HG02678 (cell line): ENCODE measurements at regions not wholly inside any gene's neighbourhood (a gene's known extent, or its start where the extent isn't known, plus 50 kb on each side); places are given as distances from the start of the nearest gene placed in this dataset.

Experiments used
- ATAC-seq: cut with Tn5 transposase; IDR thresholded peaks from one replicate; pipeline ENCODE4 v1.9.1; 2021; ENCODE audit warnings: mild to moderate bottlenecking, moderate library complexity; ENCODE audit not compliant: unreplicated experiment

- ATAC-seq = no peak
These were observed 644.8 kb upstream of the PKN2 start for GRCh38 chr1:88039240-88039639.

DNA sequence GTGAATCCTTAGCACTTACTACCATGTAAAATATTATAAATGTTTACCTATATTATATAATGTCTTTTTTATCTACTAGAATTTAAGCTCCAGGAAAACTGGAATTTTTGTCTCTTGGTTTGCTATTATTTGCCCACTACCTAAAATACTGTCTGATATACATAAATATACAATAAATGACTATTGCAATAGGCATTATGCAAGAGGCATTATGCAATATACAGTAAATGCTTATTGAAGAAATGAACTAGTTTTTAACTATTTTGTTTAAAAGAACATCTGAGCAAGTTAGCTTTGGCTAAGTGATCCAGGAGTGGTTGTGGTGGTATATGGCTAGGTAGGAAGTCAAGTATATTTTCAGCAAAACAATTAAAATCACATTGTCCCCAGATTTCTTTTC is 640.2 kb upstream of the PKN2 start:
- ATAC-seq = no peak

- ATAC-seq = no peak
These were observed 631.9 kb upstream of the PKN2 start for GRCh38 chr1:88052167-88052566.

- ATAC-seq = no peak
These were observed 631.0 kb upstream of the PKN2 start for GRCh38 chr1:88053065-88053464.

DNA sequence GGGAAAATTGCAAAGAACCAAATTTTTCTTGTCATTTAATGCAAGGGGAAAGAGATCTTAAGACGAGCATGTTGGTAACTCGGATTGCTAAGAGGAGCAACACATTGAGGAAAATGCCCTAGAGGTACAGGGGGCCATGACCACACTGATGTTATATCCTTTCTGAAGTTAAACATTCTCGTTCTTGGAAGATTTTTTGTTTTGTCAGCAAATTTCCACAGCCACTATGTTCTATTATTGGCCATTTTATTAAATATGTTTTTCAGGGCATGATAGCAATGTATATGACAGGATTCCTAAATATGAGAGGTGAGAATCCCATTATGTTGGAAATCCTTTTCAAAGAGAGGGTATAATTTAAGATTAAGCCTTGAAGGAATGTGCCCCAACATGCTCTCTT is 627.2 kb upstream of the PKN2 start:
- ATAC-seq = no peak

DNA sequence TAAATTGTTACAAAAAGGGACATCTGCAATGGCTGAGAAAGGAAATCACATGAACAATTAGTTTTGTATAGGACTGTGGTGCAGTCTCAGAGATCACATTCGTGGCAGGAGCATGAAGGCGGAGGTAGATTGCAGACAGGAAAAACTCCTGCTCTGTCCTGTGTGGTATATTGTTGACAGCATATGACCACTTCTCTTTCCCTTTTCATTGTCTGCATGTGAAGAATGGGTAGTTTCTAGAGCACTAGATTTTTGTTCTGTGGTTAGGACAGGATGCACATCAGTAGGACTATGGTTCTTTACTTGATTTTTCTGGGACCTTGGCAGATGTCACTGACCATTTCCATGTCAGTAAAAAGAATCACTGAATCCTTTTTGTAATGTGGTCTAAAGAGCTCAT is 625.9 kb upstream of the PKN2 start:
- no peak for ATAC-seq

DNA sequence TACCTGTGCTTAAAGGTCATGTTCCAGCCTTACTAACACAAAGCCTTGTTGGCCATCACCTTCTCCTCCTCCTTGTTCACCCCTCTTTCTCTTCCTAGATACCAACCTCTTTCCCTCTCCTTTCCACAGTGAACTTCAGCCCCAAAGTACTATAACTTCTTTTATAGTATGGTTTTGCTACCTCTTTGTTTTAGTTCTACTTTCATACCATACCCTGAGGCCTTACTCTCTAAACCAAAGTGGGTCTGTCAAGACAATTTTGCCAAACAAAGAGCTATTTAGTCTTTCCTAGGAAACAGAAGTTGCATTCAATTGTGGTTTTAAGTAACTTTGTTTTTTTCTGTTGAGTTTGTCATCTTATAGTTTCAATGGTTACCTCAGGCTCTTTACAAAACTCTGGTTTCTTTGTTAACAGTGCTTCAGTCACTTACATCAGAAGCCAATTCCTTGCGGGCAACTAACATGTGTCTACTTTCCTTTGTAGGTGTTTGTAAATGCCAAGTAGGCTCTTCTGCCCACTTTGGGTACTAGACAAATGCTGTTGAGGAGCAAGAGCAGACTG is 623.9 kb upstream of the PKN2 start:
- no peak for ATAC-seq

- no peak for ATAC-seq
These were observed 623.2 kb upstream of the PKN2 start for GRCh38 chr1:88060750-88061491.

GRCh38 chr1:88061492-88062177 is 622.4 kb upstream of the PKN2 start:
- peak; percentile 75 for ATAC-seq

DNA sequence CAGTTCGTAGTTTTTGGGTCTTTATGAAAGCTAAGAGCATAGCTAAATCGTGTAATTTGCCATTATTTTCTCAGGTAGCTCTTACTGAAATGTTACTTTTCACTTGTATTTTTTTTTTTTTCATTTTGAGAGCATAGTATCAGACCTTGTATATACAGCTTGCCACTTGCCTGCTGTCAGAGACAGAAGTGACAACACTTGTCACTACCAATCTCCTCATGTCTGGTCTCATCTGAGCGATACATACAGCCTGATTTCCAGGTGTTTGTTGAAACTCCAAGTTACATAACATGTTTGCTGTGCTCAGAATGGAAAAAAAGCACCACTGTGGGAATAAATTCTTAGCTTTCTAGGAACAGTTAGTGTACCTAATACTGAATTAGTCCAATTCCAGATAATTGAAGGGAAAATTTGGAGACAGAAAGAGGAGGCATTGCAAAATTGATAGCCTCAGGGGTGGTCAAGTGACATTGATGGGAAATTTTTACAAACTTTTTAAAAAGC is 621.4 kb upstream of the PKN2 start:
- ATAC-seq = no peak

DNA sequence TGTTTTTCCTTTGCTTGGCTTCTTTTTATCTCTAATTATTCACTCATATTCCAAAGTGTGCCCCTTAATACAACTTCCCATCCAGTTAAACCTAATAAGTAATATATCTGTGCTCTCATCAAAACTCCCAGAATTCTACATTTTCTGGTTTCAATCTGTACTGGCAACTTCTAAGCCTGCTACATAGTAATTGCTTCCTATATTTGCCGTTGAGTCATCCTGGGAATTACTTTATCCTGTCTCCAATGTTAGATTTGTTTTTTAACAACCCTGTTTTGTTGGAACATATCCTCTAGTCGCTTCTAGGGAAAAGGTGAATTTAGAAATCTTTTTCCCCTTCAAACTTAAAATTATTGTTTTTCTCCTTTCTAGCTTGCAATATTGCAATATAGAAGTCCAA is 620.5 kb upstream of the PKN2 start:
- no peak for ATAC-seq

GRCh38 chr1:88068407-88068960 is 615.6 kb upstream of the PKN2 start:
- ATAC-seq = no peak

DNA sequence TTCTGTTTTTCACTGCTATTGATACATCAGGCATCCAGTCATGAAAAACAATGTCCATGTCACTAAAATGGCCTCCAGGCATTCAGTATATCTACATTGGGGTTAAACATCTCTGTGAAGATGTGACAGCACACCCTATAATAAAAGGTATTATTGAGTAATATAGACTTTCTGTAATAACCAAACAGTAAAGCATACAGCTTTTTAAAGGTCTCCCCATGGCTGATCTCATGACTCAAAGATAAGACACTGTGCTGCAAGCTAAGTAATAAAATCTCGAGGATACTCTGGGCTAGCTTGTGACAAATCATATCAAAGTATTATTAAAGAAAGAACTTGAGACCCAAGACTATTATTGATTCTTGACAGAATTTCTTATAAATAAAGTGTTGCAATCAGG is 613.1 kb upstream of the PKN2 start:
- ATAC-seq = no peak

GRCh38 chr1:88074661-88075060 is 609.4 kb upstream of the PKN2 start:
- no peak for ATAC-seq

- no peak for ATAC-seq
These were observed 608.3 kb upstream of the PKN2 start for GRCh38 chr1:88075813-88076212.

- no peak for ATAC-seq
These were observed 605.0 kb upstream of the PKN2 start for GRCh38 chr1:88079036-88079435.

GRCh38 chr1:88080875-88081274 is 603.2 kb upstream of the PKN2 start:
- no peak for ATAC-seq

GRCh38 chr1:88088481-88088880 is 595.6 kb upstream of the PKN2 start:
- no peak for ATAC-seq

DNA sequence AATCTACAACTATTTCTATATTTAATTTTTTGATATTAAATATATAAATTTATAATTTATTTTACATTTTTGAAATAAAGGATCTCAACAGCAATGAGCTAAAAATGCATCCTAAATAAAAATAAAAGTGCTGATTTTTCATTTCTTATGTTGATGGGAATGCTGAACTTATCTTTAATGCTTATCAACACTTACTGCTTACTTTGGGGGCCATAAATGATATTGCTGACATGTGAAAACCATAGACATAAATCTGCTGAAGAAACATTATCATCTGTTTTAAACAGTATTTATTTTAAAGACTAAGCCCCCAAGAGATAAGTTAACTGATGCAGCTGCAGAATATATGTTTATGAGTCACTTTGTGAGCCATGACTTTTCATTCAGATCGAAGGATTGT is 594.1 kb upstream of the PKN2 start:
- ATAC-seq = no peak

GRCh38 chr1:88098881-88099280 is 585.2 kb upstream of the PKN2 start:
- ATAC-seq = no peak

GRCh38 chr1:88101041-88101440 is 583.0 kb upstream of the PKN2 start:
- no peak for ATAC-seq

DNA sequence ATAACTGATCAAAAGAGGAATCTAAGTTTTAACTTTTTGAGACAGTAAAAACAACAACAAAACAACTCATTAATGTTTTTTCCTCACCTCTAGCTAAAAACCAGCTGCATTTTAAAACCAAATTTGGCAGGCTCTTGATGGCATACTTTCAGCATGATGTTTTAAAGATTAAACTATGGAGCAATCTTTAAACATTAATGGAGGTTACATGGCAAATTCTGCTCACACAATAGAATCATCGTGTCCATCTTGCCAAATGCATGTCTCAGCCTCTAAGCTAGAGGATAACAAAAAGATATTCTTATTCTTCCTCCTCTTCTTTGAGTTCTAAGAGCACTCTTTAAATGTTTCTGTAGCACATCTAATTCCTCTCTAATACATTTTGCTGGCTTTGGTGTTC is 579.8 kb upstream of the PKN2 start:
- ATAC-seq = no peak
